HG03039 (cell line): ENCODE measurements at regions not wholly inside any gene's neighbourhood (a gene's known extent, or its start where the extent isn't known, plus 50 kb on each side); places are given as distances from the start of the nearest gene placed in this dataset.
"Not testable (repeated sequence)": the region's sequence is repeated elsewhere in the genome, so short reads cannot be mapped to it uniquely, and the experiment has no call there.

Source experiments
- ATAC-seq: cut with Tn5 transposase; IDR thresholded peaks from one replicate; pipeline ENCODE4 v1.9.1; 2021; ENCODE audit warnings: mild to moderate bottlenecking, moderate library complexity; ENCODE audit not compliant: unreplicated experiment

DNA sequence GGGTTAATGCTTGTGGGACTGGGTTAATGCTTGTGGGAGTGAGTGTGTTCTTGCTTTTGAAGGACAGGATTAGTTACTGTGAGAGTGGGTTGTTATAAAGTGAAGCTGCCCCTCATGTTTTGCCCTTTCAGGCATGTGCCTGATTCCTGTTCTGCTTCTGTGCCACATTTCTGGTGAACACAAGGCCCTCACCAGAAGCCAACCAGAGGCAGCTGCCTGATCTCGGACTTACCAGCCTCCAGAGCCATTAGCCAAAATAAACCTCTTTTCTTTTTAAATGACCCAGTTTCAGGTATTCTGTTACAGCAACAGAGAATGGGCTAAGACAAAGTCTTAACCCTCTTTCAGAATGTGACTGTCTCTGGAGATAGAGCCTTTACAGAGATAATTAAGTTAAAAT, 113.3 kb upstream of the TMTC4 start:
- ATAC-seq, result no peak

- ATAC-seq, result not testable (repeated sequence)
These were observed 102.1 kb upstream of the TMTC4 start for GRCh38 chr13:100776686-100777085.

- no peak for ATAC-seq
These were observed 99.5 kb upstream of the TMTC4 start for GRCh38 chr13:100773923-100774663.

- no peak for ATAC-seq
These were observed 98.8 kb upstream of the TMTC4 start for GRCh38 chr13:100773429-100773828.

DNA sequence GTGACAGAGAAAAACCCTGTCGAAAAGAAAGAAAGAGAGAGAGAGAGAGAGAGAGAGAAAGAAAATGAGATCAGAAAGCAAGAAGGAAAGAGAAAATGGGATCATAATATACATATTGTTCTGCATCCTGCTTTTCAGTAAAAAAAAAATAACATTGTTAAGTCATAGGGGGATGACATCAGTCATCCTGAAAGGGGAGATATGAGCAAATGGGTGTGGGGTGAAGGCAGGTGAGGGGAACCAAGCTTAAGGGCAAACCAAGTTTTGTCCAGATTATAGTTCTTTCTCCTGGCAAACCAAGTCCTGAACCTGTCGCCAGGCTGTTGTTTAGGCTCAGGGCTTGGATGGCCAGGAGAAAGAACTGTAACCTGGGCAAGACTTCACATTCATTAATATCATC, 92.6 kb upstream of the TMTC4 start:
- no peak for ATAC-seq

DNA sequence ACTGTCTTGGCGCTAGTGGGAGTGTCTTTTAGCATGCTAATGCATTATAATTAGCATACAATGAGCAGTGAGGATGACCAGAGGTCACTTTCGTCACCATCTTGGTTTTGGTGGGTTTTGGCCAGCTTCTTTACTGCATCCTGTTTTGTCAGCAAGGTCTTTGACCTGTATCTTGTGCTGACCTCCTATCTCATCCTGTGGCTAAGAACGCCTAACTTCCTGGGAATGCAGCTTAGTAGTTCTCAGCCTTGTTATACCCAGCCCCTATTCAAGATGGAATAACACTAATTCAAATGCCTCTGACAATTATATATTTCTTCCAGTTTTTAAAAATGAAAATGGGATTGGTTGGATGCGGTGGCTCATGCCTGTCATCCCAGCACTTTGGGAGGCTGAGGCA, 92.0 kb upstream of the TMTC4 start:
- ATAC-seq, result not testable (repeated sequence)

GRCh38 chr13:100764937-100765336, 90.3 kb upstream of the TMTC4 start:
- no peak for ATAC-seq

- ATAC-seq, result not testable (repeated sequence)
These were observed 87.5 kb upstream of the TMTC4 start for GRCh38 chr13:100762126-100762525.

GRCh38 chr13:100755891-100756290, 81.3 kb upstream of the TMTC4 start:
- ATAC-seq, result no peak

DNA sequence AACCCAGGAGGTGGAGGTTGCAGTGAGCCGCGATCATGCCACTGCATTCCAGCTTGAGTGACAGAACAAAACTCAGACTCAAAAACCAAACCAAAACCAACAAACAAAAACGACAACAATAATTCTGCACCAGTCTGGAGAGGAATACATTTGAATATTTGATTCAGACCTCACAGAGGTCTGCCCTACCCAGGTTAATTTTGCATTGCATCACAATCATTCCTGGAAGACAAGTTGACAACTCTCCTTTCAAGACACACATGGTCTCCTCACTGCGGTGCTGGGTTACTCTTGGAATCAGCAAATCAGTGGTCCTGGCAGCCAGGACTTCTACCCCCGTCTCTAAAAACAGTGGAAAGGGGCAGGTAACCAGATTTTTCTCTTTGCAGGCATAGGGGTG, 79.9 kb upstream of the TMTC4 start:
- ATAC-seq, result no peak

GRCh38 chr13:100753376-100753775, 78.8 kb upstream of the TMTC4 start:
- no peak for ATAC-seq

GRCh38 chr13:100751826-100752225, 77.2 kb upstream of the TMTC4 start:
- no peak for ATAC-seq

- no peak for ATAC-seq
These were observed 72.5 kb upstream of the TMTC4 start for GRCh38 chr13:100746953-100747683.

- no peak for ATAC-seq
These were observed 63.7 kb upstream of the TMTC4 start for GRCh38 chr13:100738176-100738855.

- ATAC-seq, result no peak
These were observed 60.9 kb upstream of the TMTC4 start for GRCh38 chr13:100735494-100735893.

DNA sequence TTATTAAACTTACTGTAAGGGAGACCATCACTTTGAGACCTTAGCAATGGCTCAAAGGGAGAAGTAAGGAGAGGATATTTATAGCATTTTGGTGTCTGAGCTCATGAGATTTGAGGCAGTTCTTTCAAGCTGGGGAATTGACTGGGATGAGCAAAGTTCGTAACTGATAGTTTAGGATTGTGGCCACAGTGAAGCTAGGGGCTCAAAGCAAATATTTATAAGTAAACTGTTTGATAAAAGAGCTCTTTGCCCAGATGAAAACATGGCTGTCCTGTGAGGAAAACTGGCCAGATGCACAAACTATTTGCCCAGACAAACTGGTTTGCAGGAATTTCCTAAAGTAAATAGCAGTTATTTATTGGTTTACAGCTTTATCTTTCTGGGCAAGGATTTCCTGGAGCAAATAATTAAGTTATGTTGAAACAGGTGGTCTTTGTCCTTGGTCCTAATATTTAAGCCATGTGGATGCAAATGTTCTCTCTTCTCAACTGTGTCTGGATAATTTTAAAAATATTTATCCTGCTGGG, 59.7 kb upstream of the TMTC4 start:
- ATAC-seq, result no peak

- no peak for ATAC-seq
These were observed 58.7 kb upstream of the TMTC4 start for GRCh38 chr13:100733261-100733660.

DNA sequence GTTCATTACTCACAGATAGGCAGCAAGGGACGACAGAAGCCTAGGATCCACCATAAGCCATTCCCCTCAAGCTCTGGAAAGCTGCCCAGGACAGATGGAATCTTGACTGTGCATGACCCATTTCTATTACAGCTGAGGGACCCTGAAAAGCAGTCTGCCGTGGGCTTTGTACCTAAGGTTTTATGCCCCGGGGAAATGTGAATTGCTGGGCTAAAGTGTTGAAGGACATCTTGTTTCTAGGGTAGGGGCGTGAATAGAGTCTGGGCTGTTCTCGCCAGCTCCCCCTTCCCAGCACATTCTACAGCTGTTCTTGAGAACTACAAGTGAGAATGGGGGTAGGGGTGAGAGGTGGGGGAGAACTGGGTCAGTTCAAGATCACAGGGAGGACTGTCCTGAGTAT, 53.6 kb upstream of the TMTC4 start:
- no peak for ATAC-seq

DNA sequence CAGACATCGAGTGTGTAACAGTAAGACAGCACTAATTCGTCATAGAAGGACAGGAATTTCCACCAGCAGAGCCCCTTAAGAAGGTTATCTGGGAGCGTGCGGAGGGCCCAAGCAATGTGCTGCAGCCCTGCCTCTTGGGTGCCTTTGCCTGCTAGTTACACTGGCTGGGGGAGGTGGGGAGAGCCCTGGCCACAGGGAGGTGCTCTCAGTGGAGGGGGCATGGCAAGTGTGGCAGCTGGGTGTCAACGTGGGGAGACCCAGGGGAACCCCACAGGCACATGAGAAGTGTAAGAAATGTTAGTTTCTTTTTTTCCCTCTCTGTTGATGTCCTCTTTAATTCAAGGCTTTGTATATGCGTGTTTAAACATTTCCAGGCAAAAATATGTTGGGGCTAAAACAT, 50.9 kb upstream of the TMTC4 start:
- no peak for ATAC-seq

DNA sequence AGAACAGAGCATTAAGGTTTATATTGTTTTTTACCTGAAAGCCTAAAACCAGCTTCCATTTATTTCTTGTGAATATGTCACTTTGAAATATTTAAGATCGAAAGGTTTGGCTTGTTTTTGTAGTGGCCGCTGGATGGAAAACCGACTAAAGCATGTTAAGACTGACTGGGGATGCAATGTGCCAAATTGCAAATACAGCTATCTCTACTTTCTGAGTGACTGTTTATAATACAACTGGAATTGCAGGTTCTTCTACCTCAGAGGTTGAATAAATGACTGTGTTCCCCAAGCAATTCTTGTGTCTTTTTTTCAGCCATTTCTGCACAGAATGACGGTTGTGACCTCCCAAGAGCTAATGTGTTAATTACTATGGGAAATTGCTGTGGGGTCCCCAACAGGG, 50.0 kb upstream of the TMTC4 start:
- ATAC-seq, result no peak
